Naive B cell (primary cell): ENCODE measurements at regions not wholly inside any gene's neighbourhood (a gene's known extent, or its start where the extent isn't known, plus 50 kb on each side); places are given as distances from the start of the nearest gene placed in this dataset.

Source experiments
- ATAC-seq, 2 donors: fragments of 150-1000 bp; cut with Tn5 transposase; 2 replicates each; pipeline ENCODE4 v1.10.0; 2021; ENCODE audit warnings: low read depth in 2 of 2, mild to moderate bottlenecking in 2 of 2, moderate library complexity in 2 of 2
- DNase-seq: peaks from one replicate; pipeline ENCODE4 v3.0.0; 2022
- H3K27ac Mint-ChIP-seq, 6 donors: one replicate each; pipeline ENCODE4 v1.8.0; 2020 to 2022; ENCODE audit warnings: mild to moderate bottlenecking in 6 of 6, mixed read lengths in 6 of 6, moderate library complexity in 5 of 6, inconsistent platforms in 2 of 6
- H3K27me3 Mint-ChIP-seq, 3 donors: one replicate each; pipeline ENCODE4 v1.8.0; 2021 to 2022; ENCODE audit warnings: mixed read lengths in 3 of 3, mild to moderate bottlenecking in 1 of 3
- H3K36me3 Mint-ChIP-seq, 2 donors: one replicate each; pipeline ENCODE4 v1.8.0; 2020 to 2022; ENCODE audit warnings: mixed read lengths in 2 of 2, inconsistent platforms in 1 of 2, mild to moderate bottlenecking in 1 of 2
- H3K4me1 Mint-ChIP-seq, 3 donors: one replicate each; pipeline ENCODE4 v1.8.0; 2020 to 2022; ENCODE audit warnings: mixed read lengths in 3 of 3, inconsistent platforms in 1 of 3, mild to moderate bottlenecking in 1 of 3, moderate library complexity in 1 of 3
- H3K4me3 Mint-ChIP-seq, 8 donors: one replicate each; pipeline ENCODE4 v1.8.0; 2020 to 2022; ENCODE audit warnings: mild to moderate bottlenecking in 8 of 8, mixed read lengths in 8 of 8, moderate library complexity in 8 of 8, inconsistent platforms in 2 of 8
- H3K9me3 Mint-ChIP-seq, 7 donors: one replicate each; pipeline ENCODE4 v1.8.0; 2020 to 2022; ENCODE audit warnings: mixed read lengths in 7 of 7, mild to moderate bottlenecking in 5 of 7, inconsistent platforms in 2 of 7, moderate library complexity in 1 of 7

- no peaks in the 10 kb centered on the region for H3K4me1 Mint-ChIP-seq
- no peak for ATAC-seq
Observed at GRCh38 chr3:76646921-76647562, 392.9 kb upstream of the ROBO2 start.

GRCh38 chr3:76651784-76652183, 388.1 kb upstream of the ROBO2 start:
- Mint-ChIP-seq H3K4me3 (no peak overlapping the region), H3K9me3 (peaks cover 0 to 3% (median 0%) of the 10 kb centered on the region in 7 donors), H3K36me3 (no peaks in the 10 kb centered on the region), H3K27me3 (no peaks in the 10 kb centered on the region), H3K4me1 (no peaks in the 10 kb centered on the region), H3K27ac (no peak overlapping the region)
- DNase-seq, result no peak
- no peak for ATAC-seq

More at GRCh38 chr3:76646921-76647562, 392.9 kb upstream of the ROBO2 start:
- no peak overlapping the region for H3K4me3 Mint-ChIP-seq
- H3K27ac Mint-ChIP-seq, result no peak overlapping the region
- H3K9me3 Mint-ChIP-seq, result peaks cover 0 to 7% (median 4%) of the 10 kb centered on the region in 7 donors
- DNase-seq, result no peak
- H3K36me3 Mint-ChIP-seq, result no peaks in the 10 kb centered on the region
- no peaks in the 10 kb centered on the region for H3K27me3 Mint-ChIP-seq

- ATAC-seq (no peak), DNase-seq (no peak)
- Mint-ChIP-seq H3K27ac (no peak overlapping the region), H3K9me3 (peaks cover 0 to 3% (median 0%) of the 10 kb centered on the region in 7 donors), H3K27me3 (no peaks in the 10 kb centered on the region), H3K36me3 (no peaks in the 10 kb centered on the region), H3K4me3 (no peak overlapping the region), H3K4me1 (no peaks in the 10 kb centered on the region)
Observed at GRCh38 chr3:76652524-76652923, 387.4 kb upstream of the ROBO2 start.

GRCh38 chr3:76653640-76654251, 386.2 kb upstream of the ROBO2 start:
- Mint-ChIP-seq H3K27me3 (no peaks in the 10 kb centered on the region), H3K27ac (no peak overlapping the region), H3K9me3 (peaks cover 0 to 3% (median 0%) of the 10 kb centered on the region in 7 donors), H3K4me1 (no peaks in the 10 kb centered on the region), H3K4me3 (no peak overlapping the region), H3K36me3 (no peaks in the 10 kb centered on the region)
- ATAC-seq (no peak), DNase-seq (no peak)

- H3K9me3 Mint-ChIP-seq, result peaks cover 0 to 2% (median 0%) of the 10 kb centered on the region in 7 donors
- H3K27me3 Mint-ChIP-seq, result no peaks in the 10 kb centered on the region
- no peaks in the 10 kb centered on the region for H3K4me1 Mint-ChIP-seq
- H3K36me3 Mint-ChIP-seq, result no peaks in the 10 kb centered on the region
- H3K27ac Mint-ChIP-seq, result no peak overlapping the region
- DNase-seq (no peak), ATAC-seq (no peak)
- no peak overlapping the region for H3K4me3 Mint-ChIP-seq
Observed at GRCh38 chr3:76656531-76657070, 383.3 kb upstream of the ROBO2 start.

GRCh38 chr3:76657909-76658308, 382.0 kb upstream of the ROBO2 start:
- H3K27ac Mint-ChIP-seq, result no peak overlapping the region
- DNase-seq (no peak), ATAC-seq (no peak)
- H3K4me3 Mint-ChIP-seq, result no peak overlapping the region
- peaks cover 0 to 7% (median 0%) of the 10 kb centered on the region in 7 donors for H3K9me3 Mint-ChIP-seq
- no peaks in the 10 kb centered on the region for H3K4me1 Mint-ChIP-seq
- H3K36me3 Mint-ChIP-seq, result no peaks in the 10 kb centered on the region
- no peaks in the 10 kb centered on the region for H3K27me3 Mint-ChIP-seq

- Mint-ChIP-seq H3K4me3 (no peak overlapping the region), H3K27me3 (no peaks in the 10 kb centered on the region), H3K36me3 (no peaks in the 10 kb centered on the region), H3K4me1 (no peaks in the 10 kb centered on the region), H3K27ac (peak overlapping the region in 1 of 6 donors; percentile 69), H3K9me3 (peaks cover 0 to 9% (median 0%) of the 10 kb centered on the region in 7 donors)
- ATAC-seq, result no peak
- no peak for DNase-seq
Observed at GRCh38 chr3:76661527-76662250, 378.2 kb upstream of the ROBO2 start.

- Mint-ChIP-seq H3K27ac (no peak overlapping the region), H3K36me3 (no peaks in the 10 kb centered on the region), H3K4me3 (no peak overlapping the region), H3K4me1 (no peaks in the 10 kb centered on the region), H3K27me3 (no peaks in the 10 kb centered on the region), H3K9me3 (peaks cover 0 to 9% (median 0%) of the 10 kb centered on the region in 7 donors)
- DNase-seq (no peak), ATAC-seq (no peak)
Observed at GRCh38 chr3:76664816-76665215, 375.1 kb upstream of the ROBO2 start.

- Mint-ChIP-seq H3K27me3 (no peaks in the 10 kb centered on the region), H3K27ac (no peak overlapping the region), H3K4me3 (no peak overlapping the region), H3K36me3 (no peaks in the 10 kb centered on the region), H3K4me1 (no peaks in the 10 kb centered on the region), H3K9me3 (peaks cover 0 to 4% (median 2%) of the 10 kb centered on the region in 7 donors)
- DNase-seq, result no peak
- no peak for ATAC-seq
Observed at GRCh38 chr3:76668653-76669052, 371.2 kb upstream of the ROBO2 start.

GRCh38 chr3:76669322-76669721, 370.6 kb upstream of the ROBO2 start:
- H3K36me3 Mint-ChIP-seq, result no peaks in the 10 kb centered on the region
- no peak for ATAC-seq
- no peaks in the 10 kb centered on the region for H3K4me1 Mint-ChIP-seq
- peaks cover 0 to 3% (median 0%) of the 10 kb centered on the region in 7 donors for H3K9me3 Mint-ChIP-seq
- H3K27me3 Mint-ChIP-seq, result no peaks in the 10 kb centered on the region
- H3K4me3 Mint-ChIP-seq, result no peak overlapping the region
- DNase-seq, result no peak
- H3K27ac Mint-ChIP-seq, result no peak overlapping the region

GRCh38 chr3:76673171-76673570, 366.7 kb upstream of the ROBO2 start:
- H3K36me3 Mint-ChIP-seq, result no peaks in the 10 kb centered on the region

GRCh38 chr3:76679541-76679940, 360.4 kb upstream of the ROBO2 start:
- Mint-ChIP-seq H3K27me3 (no peaks in the 10 kb centered on the region), H3K27ac (no peak overlapping the region), H3K36me3 (no peaks in the 10 kb centered on the region), H3K4me1 (no peaks in the 10 kb centered on the region), H3K4me3 (no peak overlapping the region), H3K9me3 (peaks cover 0 to 10% (median 2%) of the 10 kb centered on the region in 7 donors)
- no peak for ATAC-seq
- DNase-seq, result no peak

More at GRCh38 chr3:76673171-76673570, 366.7 kb upstream of the ROBO2 start:
- no peaks in the 10 kb centered on the region for H3K27me3 Mint-ChIP-seq
- H3K9me3 Mint-ChIP-seq, result peaks cover 0 to 6% (median 0%) of the 10 kb centered on the region in 7 donors
- no peak for DNase-seq
- no peak for ATAC-seq
- no peaks in the 10 kb centered on the region for H3K4me1 Mint-ChIP-seq
- H3K4me3 Mint-ChIP-seq, result no peak overlapping the region
- H3K27ac Mint-ChIP-seq, result no peak overlapping the region

- Mint-ChIP-seq H3K4me1 (no peaks in the 10 kb centered on the region), H3K27ac (no peak overlapping the region), H3K9me3 (peaks cover 0 to 8% (median 0%) of the 10 kb centered on the region in 7 donors), H3K36me3 (no peaks in the 10 kb centered on the region), H3K4me3 (no peak overlapping the region), H3K27me3 (no peaks in the 10 kb centered on the region)
- DNase-seq (no peak), ATAC-seq (no peak)
Observed at GRCh38 chr3:76683256-76683655, 356.6 kb upstream of the ROBO2 start.

GRCh38 chr3:76684946-76685345, 355.0 kb upstream of the ROBO2 start:
- Mint-ChIP-seq H3K4me3 (no peak overlapping the region), H3K27me3 (no peaks in the 10 kb centered on the region), H3K4me1 (no peaks in the 10 kb centered on the region), H3K27ac (no peak overlapping the region), H3K9me3 (peaks cover 0 to 14% (median 0%) of the 10 kb centered on the region in 7 donors), H3K36me3 (no peaks in the 10 kb centered on the region)
- ATAC-seq (no peak), DNase-seq (no peak)
